CD8-positive, alpha-beta memory T cell (primary cell): ENCODE measurements at regions not wholly inside any gene's neighbourhood (a gene's known extent, or its start where the extent isn't known, plus 50 kb on each side); places are given as distances from the start of the nearest gene placed in this dataset.

ENCODE experiments used
- CTCF ChIA-PET: fragments of 350-600 bp; sonication (Branson Sonifier 250); formaldehyde crosslinking; loops from one replicate; lab custom pipeline; 2021; ENCODE audit warnings: antibody characterized with exemption; lab: Charles Lee
- POLR2A ChIA-PET: fragments of 350-600 bp; sonication (Branson Sonifier 250); formaldehyde crosslinking; loops from one replicate; lab custom pipeline; 2021; ENCODE audit warnings: antibody characterized with exemption; lab: Charles Lee
- DNase-seq, 5 donors: peaks; one replicate each; pipeline versions ENCODE4 v3.0.0 to v3.0.0-alpha.2; 2020 to 2022; ENCODE audit warnings: mixed read lengths in 1 of 5
- H3K27ac ChIP-seq: one replicate; pipeline ENCODE4 v1.7.0; 2013; ENCODE audit warnings: low read depth, mild to moderate bottlenecking, low read length, moderate library complexity
- H3K27me3 ChIP-seq: 2 replicates; pipeline ENCODE4 v1.7.0; 2013; ENCODE audit warnings: low read length, mild to moderate bottlenecking; ENCODE audit not compliant: insufficient read depth, poor library complexity, severe bottlenecking
- H3K36me3 ChIP-seq: 2 replicates; pipeline ENCODE4 v1.7.0; 2013; ENCODE audit warnings: mild to moderate bottlenecking, low read length, moderate library complexity; ENCODE audit not compliant: insufficient read depth
- H3K4me1 ChIP-seq: 2 replicates; pipeline ENCODE4 v1.7.0; 2013; ENCODE audit warnings: mild to moderate bottlenecking, low read length, moderate library complexity; ENCODE audit not compliant: insufficient read depth
- H3K4me3 ChIP-seq: 2 replicates; pipeline ENCODE4 v1.7.0; 2013; ENCODE audit warnings: mild to moderate bottlenecking, low read length
- H3K9me3 ChIP-seq: 2 replicates; pipeline ENCODE4 v1.7.0; 2013; ENCODE audit warnings: mild to moderate bottlenecking, low read length
- H3K27ac Mint-ChIP-seq, 8 donors: one replicate each; pipeline ENCODE4 v1.8.0; 2020 to 2021; ENCODE audit warnings: mixed read lengths in 8 of 8, mild to moderate bottlenecking in 6 of 8, inconsistent platforms in 3 of 8, moderate library complexity in 3 of 8
- H3K27me3 Mint-ChIP-seq, 2 donors: one replicate each; pipeline ENCODE4 v1.8.0; 2020 to 2021; ENCODE audit warnings: mixed read lengths in 2 of 2, mild to moderate bottlenecking in 1 of 2, moderate library complexity in 1 of 2
- H3K36me3 Mint-ChIP-seq, 3 donors: one replicate each; pipeline ENCODE4 v1.8.0; 2020 to 2021; ENCODE audit warnings: mixed read lengths in 3 of 3, inconsistent platforms in 1 of 3, mild to moderate bottlenecking in 1 of 3
- H3K4me1 Mint-ChIP-seq, 3 donors: one replicate each; pipeline ENCODE4 v1.8.0; 2020 to 2021; ENCODE audit warnings: mixed read lengths in 3 of 3, inconsistent platforms in 1 of 3, mild to moderate bottlenecking in 1 of 3
- H3K4me3 Mint-ChIP-seq, 7 donors: one replicate each; pipeline ENCODE4 v1.8.0; 2020 to 2021; ENCODE audit warnings: mixed read lengths in 7 of 7, mild to moderate bottlenecking in 6 of 7, moderate library complexity in 4 of 7, inconsistent platforms in 2 of 7
- H3K9me3 Mint-ChIP-seq, 5 donors: one replicate each; pipeline ENCODE4 v1.8.0; 2020 to 2022; ENCODE audit warnings: mixed read lengths in 5 of 5, mild to moderate bottlenecking in 3 of 5, moderate library complexity in 2 of 5, inconsistent platforms in 1 of 5

DNA sequence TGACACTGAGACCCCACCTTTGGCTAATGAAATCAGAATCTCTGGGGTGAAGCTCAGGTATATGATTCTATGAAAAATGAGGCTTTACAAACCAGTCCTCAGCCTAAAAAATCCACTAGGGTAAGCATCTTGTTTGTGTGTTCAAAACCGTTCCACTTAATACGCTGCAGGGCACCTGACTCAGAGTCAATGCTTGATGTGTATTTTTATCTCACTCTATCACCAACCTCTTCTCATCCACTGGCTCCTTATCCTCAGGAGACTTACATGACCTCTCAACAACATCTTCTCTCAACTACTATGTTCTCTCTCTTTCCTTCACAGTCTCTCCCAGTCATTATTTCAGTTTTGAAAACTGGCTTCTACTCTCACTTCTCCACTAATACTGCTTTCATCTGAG lies 153.3 kb upstream of the KCNN2 start:
- ChIA-PET CTCF (no interaction called here), POLR2A (no interaction called here)
- Histone ChIP-seq H3K27me3 (no peaks in the 10 kb centered on the region), H3K27ac (no peak overlapping the region), H3K9me3 (no peaks in the 10 kb centered on the region), H3K4me3 (no peak overlapping the region), H3K4me1 (no peaks in the 10 kb centered on the region), H3K36me3 (no peaks in the 10 kb centered on the region)
- DNase-seq, result no peak
- Mint-ChIP-seq H3K4me1 (no peaks in the 10 kb centered on the region), H3K36me3 (no peaks in the 10 kb centered on the region), H3K27ac (no peak overlapping the region), H3K4me3 (no peak overlapping the region), H3K9me3 (peaks cover under 1 to 17% (median 2%) of the 10 kb centered on the region in 5 donors), H3K27me3 (no peaks in the 10 kb centered on the region)

DNA sequence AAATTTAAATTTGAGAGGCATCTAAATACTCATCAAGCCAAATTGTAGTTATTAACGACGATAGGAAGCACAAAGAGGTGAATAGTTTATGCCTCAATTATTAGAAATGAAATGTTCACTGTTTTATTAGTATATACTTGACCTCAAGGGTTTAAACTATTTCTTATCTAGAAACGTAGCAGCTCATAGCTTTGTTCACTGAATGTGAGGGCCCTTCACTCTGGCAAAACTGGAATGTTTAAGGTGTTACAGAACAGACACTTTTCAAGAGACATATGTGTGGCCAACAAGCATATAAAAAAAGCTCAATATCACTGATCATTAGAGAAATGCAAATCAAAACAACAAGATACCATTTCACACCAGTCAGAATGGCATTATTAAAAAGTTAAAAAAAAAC lies 151.2 kb upstream of the KCNN2 start:
- Histone ChIP-seq H3K4me1 (no peaks in the 10 kb centered on the region), H3K36me3 (no peaks in the 10 kb centered on the region), H3K27ac (no peak overlapping the region), H3K27me3 (no peaks in the 10 kb centered on the region), H3K4me3 (no peak overlapping the region), H3K9me3 (no peaks in the 10 kb centered on the region)
- H3K4me3 Mint-ChIP-seq, result no peak overlapping the region
- no peak for DNase-seq
- CTCF ChIA-PET, result no interaction called here
- no peaks in the 10 kb centered on the region for H3K27me3 Mint-ChIP-seq
- H3K27ac Mint-ChIP-seq, result no peak overlapping the region
- H3K9me3 Mint-ChIP-seq, result peaks cover 0 to 10% (median 4%) of the 10 kb centered on the region in 5 donors
- no peaks in the 10 kb centered on the region for H3K4me1 Mint-ChIP-seq
- POLR2A ChIA-PET, result no interaction called here
- H3K36me3 Mint-ChIP-seq, result no peaks in the 10 kb centered on the region

DNA sequence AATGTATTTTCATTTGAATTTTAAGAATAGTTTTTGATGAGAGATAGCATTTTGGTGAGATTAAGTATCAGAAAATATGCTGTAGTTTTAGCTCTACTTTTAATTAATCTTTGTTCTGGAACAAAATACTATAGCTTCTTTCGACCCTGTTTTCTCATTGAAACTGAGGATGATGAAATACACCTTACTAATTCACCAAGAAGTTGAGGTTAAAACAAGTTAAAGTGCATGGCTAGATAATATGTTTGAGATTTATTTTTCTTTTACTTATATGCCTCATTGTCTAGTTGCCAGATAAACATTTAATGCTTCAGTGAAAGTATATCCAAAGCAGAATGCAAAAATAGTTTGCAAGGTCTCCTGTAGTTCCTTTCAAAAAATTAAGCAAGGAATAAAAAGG lies 140.1 kb upstream of the KCNN2 start:
- no peak overlapping the region for H3K27ac Mint-ChIP-seq
- H3K27me3 Mint-ChIP-seq, result peaks cover 0 to 1% of the 10 kb centered on the region in 2 donors
- H3K36me3 Mint-ChIP-seq, result no peaks in the 10 kb centered on the region
- no peak for DNase-seq
- Histone ChIP-seq H3K9me3 (no peaks in the 10 kb centered on the region), H3K27ac (no peak overlapping the region), H3K36me3 (no peaks in the 10 kb centered on the region), H3K4me3 (no peak overlapping the region), H3K4me1 (no peaks in the 10 kb centered on the region), H3K27me3 (no peaks in the 10 kb centered on the region)
- no peak overlapping the region for H3K4me3 Mint-ChIP-seq
- ChIA-PET POLR2A (no interaction called here), CTCF (no interaction called here)
- H3K9me3 Mint-ChIP-seq, result peaks cover 0 to 25% (median 9%) of the 10 kb centered on the region in 5 donors
- no peaks in the 10 kb centered on the region for H3K4me1 Mint-ChIP-seq

DNA sequence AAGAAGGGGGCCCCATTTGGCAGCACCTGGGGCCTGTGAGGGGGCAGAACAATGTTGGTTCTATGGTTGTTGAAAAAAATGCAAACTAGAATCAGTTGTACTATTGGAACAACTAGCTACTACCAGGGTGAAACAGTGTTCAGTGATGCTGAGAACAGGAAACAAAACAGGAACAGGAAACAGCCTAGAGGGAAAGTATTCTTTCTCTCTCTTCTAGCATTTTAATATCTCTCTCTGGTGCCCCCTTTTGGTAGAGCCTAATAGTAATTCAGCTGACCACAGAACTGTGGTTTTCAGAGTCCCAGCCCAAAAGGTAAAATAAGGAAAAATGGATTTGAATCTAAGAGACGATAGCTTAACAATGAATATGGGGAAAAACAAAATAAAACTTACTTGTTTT lies 138.0 kb upstream of the KCNN2 start:
- peaks cover 2 to 22% (median 13%) of the 10 kb centered on the region in 5 donors for H3K9me3 Mint-ChIP-seq
- H3K36me3 ChIP-seq, result no peaks in the 10 kb centered on the region
- POLR2A ChIA-PET, result no interaction called here
- CTCF ChIA-PET, result no interaction called here
- H3K4me1 Mint-ChIP-seq, result no peaks in the 10 kb centered on the region
- H3K27ac ChIP-seq, result no peak overlapping the region
- no peaks in the 10 kb centered on the region for H3K4me1 ChIP-seq
- no peaks in the 10 kb centered on the region for H3K27me3 ChIP-seq
- H3K9me3 ChIP-seq, result no peaks in the 10 kb centered on the region
- no peaks in the 10 kb centered on the region for H3K36me3 Mint-ChIP-seq
- H3K4me3 ChIP-seq, result no peak overlapping the region
- H3K27ac Mint-ChIP-seq, result no peak overlapping the region
- peaks cover 0 to 1% of the 10 kb centered on the region in 2 donors for H3K27me3 Mint-ChIP-seq
- H3K4me3 Mint-ChIP-seq, result no peak overlapping the region
- DNase-seq, result no peak

DNA sequence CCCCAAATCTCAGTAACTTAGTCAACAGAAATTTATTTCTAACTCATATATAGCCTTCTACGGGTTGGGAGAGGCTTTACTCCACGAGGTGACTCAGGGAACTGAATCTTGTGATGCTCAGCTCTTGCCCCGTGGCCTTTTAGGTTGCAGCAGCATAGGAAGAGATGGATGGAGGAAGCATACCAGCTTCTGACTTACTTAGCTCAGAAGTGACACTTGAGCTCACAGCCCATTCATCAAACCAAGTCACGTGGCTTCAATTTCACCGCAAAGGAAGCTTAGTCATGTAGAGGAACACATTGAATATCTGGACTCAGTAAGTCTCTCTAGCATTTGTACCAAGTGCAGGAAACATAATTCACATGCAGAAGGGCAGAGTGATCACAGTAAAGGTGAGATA lies 124.1 kb upstream of the KCNN2 start:
- no peak overlapping the region for H3K27ac ChIP-seq

DNA sequence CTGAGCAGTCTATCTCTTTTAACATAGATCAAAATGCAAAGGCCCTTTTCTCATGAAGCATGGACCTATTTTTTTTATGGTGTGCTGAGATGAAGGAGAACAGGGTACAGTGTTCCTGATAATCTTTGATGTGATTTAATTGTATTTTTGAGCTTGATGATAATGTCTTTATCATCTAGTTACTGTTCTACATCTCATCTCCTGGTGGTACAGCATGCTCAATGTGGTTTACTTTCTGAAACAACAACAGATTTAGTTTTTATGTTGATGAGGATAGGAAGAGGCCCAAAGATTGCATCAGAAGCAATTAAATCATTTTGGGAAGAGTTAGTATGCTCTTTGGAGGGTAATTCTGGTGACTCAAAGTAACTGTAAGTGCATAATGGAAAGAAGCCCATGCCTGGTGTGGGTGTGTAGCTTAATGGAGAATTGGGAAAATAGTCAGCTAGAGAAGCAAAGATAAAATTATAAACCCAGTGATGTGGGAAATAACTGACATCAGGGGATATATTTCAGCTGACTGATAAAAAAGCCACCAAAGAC lies 123.0 kb upstream of the KCNN2 start:
- no peaks in the 10 kb centered on the region for H3K4me1 Mint-ChIP-seq
- DNase-seq, result no peak
- H3K27ac Mint-ChIP-seq, result no peak overlapping the region
- no peak overlapping the region for H3K4me3 ChIP-seq
- no peak overlapping the region for H3K27ac ChIP-seq
- no peaks in the 10 kb centered on the region for H3K4me1 ChIP-seq
- no peaks in the 10 kb centered on the region for H3K36me3 ChIP-seq
- ChIA-PET POLR2A (no interaction called here), CTCF (no interaction called here)
- H3K36me3 Mint-ChIP-seq, result no peaks in the 10 kb centered on the region
- no peaks in the 10 kb centered on the region for H3K27me3 Mint-ChIP-seq
- H3K27me3 ChIP-seq, result no peaks in the 10 kb centered on the region
- H3K9me3 ChIP-seq, result no peaks in the 10 kb centered on the region
- no peak overlapping the region for H3K4me3 Mint-ChIP-seq
- H3K9me3 Mint-ChIP-seq, result peaks cover 0 to 15% (median 3%) of the 10 kb centered on the region in 5 donors

More for the DNA sequence above, 124.1 kb upstream of the KCNN2 start:
- Mint-ChIP-seq H3K36me3 (no peaks in the 10 kb centered on the region), H3K27ac (no peak overlapping the region), H3K27me3 (no peaks in the 10 kb centered on the region), H3K9me3 (peaks cover 0 to 23% (median 6%) of the 10 kb centered on the region in 5 donors), H3K4me3 (no peak overlapping the region), H3K4me1 (no peaks in the 10 kb centered on the region)
- POLR2A ChIA-PET, result no interaction called here
- Histone ChIP-seq H3K4me3 (no peak overlapping the region), H3K9me3 (no peaks in the 10 kb centered on the region), H3K36me3 (no peaks in the 10 kb centered on the region), H3K27me3 (no peaks in the 10 kb centered on the region), H3K4me1 (no peaks in the 10 kb centered on the region)
- no peak for DNase-seq
- CTCF ChIA-PET, result no interaction called here

DNA sequence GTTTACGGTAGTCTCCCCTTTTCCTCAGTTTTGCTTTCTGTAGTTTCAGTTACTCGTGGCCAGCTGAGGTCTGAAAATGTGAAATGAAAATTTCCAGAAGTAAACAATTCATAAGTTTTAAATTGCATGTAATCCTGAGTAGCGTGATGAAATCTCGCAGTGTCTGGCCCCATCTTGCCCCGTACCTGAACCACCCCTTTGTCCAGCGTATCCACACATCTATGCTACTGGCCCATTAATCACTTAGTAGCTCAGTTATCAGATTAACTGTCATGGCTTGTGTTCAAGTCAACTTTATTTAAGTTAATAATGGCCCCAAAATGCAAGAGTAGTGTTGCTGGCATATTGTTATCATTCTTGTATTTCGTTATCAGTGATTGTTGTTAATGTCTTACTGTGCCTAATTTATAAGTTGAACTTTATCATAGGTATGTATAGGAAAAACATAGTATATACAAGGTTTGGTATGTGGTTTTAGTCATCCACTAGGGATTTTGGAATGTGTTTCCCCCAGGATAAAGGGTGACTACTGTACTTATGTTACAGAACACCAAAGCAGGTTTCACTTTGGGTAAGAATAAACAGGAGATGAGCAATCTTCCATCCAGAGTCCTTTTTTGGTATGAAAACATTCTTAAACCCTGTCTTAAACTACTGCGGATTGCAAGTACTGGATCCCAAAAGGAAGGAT lies 118.4 kb upstream of the KCNN2 start:
- POLR2A ChIA-PET, result no interaction called here
- no peaks in the 10 kb centered on the region for H3K4me1 Mint-ChIP-seq
- H3K27me3 ChIP-seq, result no peaks in the 10 kb centered on the region

DNA sequence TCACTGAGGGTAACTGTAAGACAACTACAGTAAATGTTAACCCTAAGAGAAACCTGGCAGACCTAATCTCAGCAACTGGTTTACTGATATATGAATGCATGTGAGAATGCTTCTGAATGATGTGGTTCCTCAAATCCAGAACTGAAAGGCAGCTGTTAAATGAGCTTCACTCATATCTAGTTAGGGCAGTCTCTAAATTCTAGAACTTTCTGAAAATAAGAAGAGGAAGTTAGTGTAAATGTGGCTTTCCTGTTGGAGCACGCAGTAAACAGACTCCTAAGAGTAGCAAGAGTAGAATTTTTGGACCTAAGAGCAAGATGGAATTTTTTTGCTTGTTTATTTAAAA lies 117.9 kb upstream of the KCNN2 start:
- H3K27me3 ChIP-seq, result no peaks in the 10 kb centered on the region
- H3K4me1 ChIP-seq, result no peaks in the 10 kb centered on the region
- CTCF ChIA-PET, result no interaction called here
- H3K4me3 ChIP-seq, result no peak overlapping the region
- no peak overlapping the region for H3K4me3 Mint-ChIP-seq
- POLR2A ChIA-PET, result no interaction called here
- no peak for DNase-seq
- H3K9me3 ChIP-seq, result no peaks in the 10 kb centered on the region
- no peaks in the 10 kb centered on the region for H3K27me3 Mint-ChIP-seq
- H3K9me3 Mint-ChIP-seq, result peaks cover 0 to 3% (median 1%) of the 10 kb centered on the region in 5 donors
- H3K27ac ChIP-seq, result no peak overlapping the region
- H3K4me1 Mint-ChIP-seq, result no peaks in the 10 kb centered on the region
- H3K36me3 Mint-ChIP-seq, result no peaks in the 10 kb centered on the region
- no peak overlapping the region for H3K27ac Mint-ChIP-seq
- H3K36me3 ChIP-seq, result no peaks in the 10 kb centered on the region

More for the DNA sequence above, 118.4 kb upstream of the KCNN2 start:
- Histone ChIP-seq H3K9me3 (no peaks in the 10 kb centered on the region), H3K4me1 (no peaks in the 10 kb centered on the region), H3K4me3 (no peak overlapping the region), H3K36me3 (no peaks in the 10 kb centered on the region), H3K27ac (no peak overlapping the region)
- H3K27me3 Mint-ChIP-seq, result no peaks in the 10 kb centered on the region
- H3K36me3 Mint-ChIP-seq, result no peaks in the 10 kb centered on the region
- CTCF ChIA-PET, result no interaction called here
- H3K9me3 Mint-ChIP-seq, result peaks cover 0 to 7% (median 1%) of the 10 kb centered on the region in 5 donors
- DNase-seq, result no peak
- no peak overlapping the region for H3K4me3 Mint-ChIP-seq
- H3K27ac Mint-ChIP-seq, result no peak overlapping the region
